Spleen (tissue), 11 donors: ENCODE measurements at regions not wholly inside any gene's neighbourhood (a gene's known extent, or its start where the extent isn't known, plus 50 kb on each side); places are given as distances from the start of the nearest gene placed in this dataset.

ENCODE experiments used
- DNase-seq: peaks from one replicate; pipeline ENCODE4 v3.0.0-alpha.2; 2020
- H3K27ac ChIP-seq, 8 donors: fragments of 200-600 bp; sonication (generic) in 7 of 8; 1 replicate in 4 of 8; 2 replicates in 4 of 8; pipeline versions ENCODE4 v1.5.0 to v1.8.0; 2016 to 2021; ENCODE audit warnings: inconsistent platforms in 4 of 8, mild to moderate bottlenecking in 4 of 8, moderate library complexity in 1 of 8
- H3K27me3 ChIP-seq, 7 donors: fragments of 200-600 bp; sonication (generic) in 6 of 7; replicated peaks in 1 of 7; 1 replicate in 4 of 7; 2 replicates in 3 of 7; pipeline versions ENCODE4 v1.5.0 to v1.8.0; 2016 to 2021; ENCODE audit warnings: inconsistent platforms in 3 of 7, mild to moderate bottlenecking in 1 of 7
- H3K36me3 ChIP-seq, 6 donors: fragments of 200-600 bp; sonication (generic) in 5 of 6; 1 replicate in 4 of 6; 2 replicates in 2 of 6; pipeline versions ENCODE4 v1.5.0 to v1.8.0; 2016 to 2021; ENCODE audit warnings: inconsistent platforms in 2 of 6
- H3K4me1 ChIP-seq, 6 donors: fragments of 200-600 bp; sonication (generic) in 5 of 6; 1 replicate in 3 of 6; 2 replicates in 3 of 6; pipeline versions ENCODE4 v1.5.0 to v1.8.0; 2016 to 2021; ENCODE audit warnings: inconsistent platforms in 3 of 6
- H3K4me3 ChIP-seq, 8 donors: fragments of 200-600 bp; sonication (generic) in 7 of 8; 1 replicate in 4 of 8; 2 replicates in 4 of 8; pipeline versions ENCODE4 v1.5.0 to v1.8.0; 2016 to 2021; ENCODE audit warnings: inconsistent platforms in 4 of 8, mild to moderate bottlenecking in 4 of 8, moderate library complexity in 2 of 8
- H3K9me3 ChIP-seq, 8 donors: fragments of 200-600 bp; sonication (generic) in 7 of 8; 1 replicate in 4 of 8; 2 replicates in 4 of 8; pipeline versions ENCODE4 v1.5.0 to v1.8.0; 2016 to 2021; ENCODE audit warnings: inconsistent platforms in 4 of 8
- POLR2A ChIP-seq, 3 donors: fragments of 450-650 bp; IDR thresholded peaks; one replicate each; pipeline ENCODE4 v1.5.1; 2017; ENCODE audit warnings: antibody characterized with exemption in 3 of 3, mild to moderate bottlenecking in 1 of 3
- POLR2AphosphoS5 ChIP-seq, 3 donors: sonication (generic); formaldehyde crosslinking; IDR thresholded peaks; one replicate each; pipeline ENCODE4 v1.5.1; 2017; ENCODE audit warnings: antibody characterized with exemption in 3 of 3
- WGBS, 5 donors: extraction: QIAGEN DNeasy Blood & Tissue Kit in 3 of 5; methylation state at CpG; one replicate each; pipeline versions ENCODE4 v1.1.5 to v1.1.7; 2013 to 2018; 5-methylcytosine and 5-hydroxymethylcytosine counted together
- intact Hi-C: fragments of 100-400 bp; cut with DNase I; formaldehyde crosslinking; loops from one replicate; pipeline ENCODE4 v1.15.0; 2023; ENCODE audit warnings: low total_unique reads
- TF ChIP-seq, protein P1 (sequence below), 11 experiments: fragments of 200-600 bp in 7 of 11; fragments of 450-650 bp in 4 of 11; sonication (generic) in 4 of 11; IDR thresholded peaks in 8 of 11; conservative IDR thresholded peaks in 3 of 11; 1 replicate in 7 of 11; 2 replicates in 4 of 11; pipeline versions ENCODE4 v1.4.0 to v1.8.0; 2016 to 2021; ENCODE audit warnings: antibody characterized with exemption in 11 of 11, inconsistent platforms in 4 of 11, mild to moderate bottlenecking in 1 of 11
- donor health status: healthy with polysubstance abuse.
- donor health status: DM: no; HTN: no; CAD: no; lungs with moderate emphysema.
- donor health status: DM: no; HTN: no; CAD: no.
- donor health status: Bipolar disorder and iron deficiency.
- donor health status: healthy.
- donor health status: DM: no; HTN: no; CAD: no.
- donor health status: DM: yes; HTN: yes; CAD: no.

DNA sequence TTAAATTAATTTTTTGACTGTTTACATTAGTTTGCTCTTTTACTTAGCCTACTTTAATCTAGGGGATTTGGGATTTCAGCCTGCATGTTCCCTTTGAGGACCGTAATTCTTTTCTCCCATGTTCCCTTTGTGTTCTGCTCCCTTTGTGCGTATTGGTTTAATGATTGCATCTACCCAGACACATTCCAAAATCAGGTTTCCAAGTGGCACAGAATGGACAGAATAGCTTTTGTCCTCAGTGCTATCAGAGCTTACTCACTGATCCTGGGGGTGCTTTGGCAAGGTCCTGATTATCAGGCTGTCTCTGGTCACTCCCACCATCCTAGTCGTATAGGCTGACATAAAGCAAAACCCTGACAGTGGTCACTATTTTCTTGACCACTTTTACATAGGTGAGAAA is 867.5 kb downstream of the TSN start:
- H3K4me3 ChIP-seq, result no peak overlapping the region
- TF ChIP-seq, protein P1, sequence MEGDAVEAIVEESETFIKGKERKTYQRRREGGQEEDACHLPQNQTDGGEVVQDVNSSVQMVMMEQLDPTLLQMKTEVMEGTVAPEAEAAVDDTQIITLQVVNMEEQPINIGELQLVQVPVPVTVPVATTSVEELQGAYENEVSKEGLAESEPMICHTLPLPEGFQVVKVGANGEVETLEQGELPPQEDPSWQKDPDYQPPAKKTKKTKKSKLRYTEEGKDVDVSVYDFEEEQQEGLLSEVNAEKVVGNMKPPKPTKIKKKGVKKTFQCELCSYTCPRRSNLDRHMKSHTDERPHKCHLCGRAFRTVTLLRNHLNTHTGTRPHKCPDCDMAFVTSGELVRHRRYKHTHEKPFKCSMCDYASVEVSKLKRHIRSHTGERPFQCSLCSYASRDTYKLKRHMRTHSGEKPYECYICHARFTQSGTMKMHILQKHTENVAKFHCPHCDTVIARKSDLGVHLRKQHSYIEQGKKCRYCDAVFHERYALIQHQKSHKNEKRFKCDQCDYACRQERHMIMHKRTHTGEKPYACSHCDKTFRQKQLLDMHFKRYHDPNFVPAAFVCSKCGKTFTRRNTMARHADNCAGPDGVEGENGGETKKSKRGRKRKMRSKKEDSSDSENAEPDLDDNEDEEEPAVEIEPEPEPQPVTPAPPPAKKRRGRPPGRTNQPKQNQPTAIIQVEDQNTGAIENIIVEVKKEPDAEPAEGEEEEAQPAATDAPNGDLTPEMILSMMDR (IDR thresholded peaks at IDR 0.05 in 8 of 11, conservative IDR thresholded peaks at IDR 0.05 in 3 of 11), result no peak
- TF ChIP-seq POLR2AphosphoS5 (IDR thresholded peaks at IDR 0.05) (no peak), POLR2A (IDR thresholded peaks at IDR 0.05) (no peak)
- H3K27me3 ChIP-seq, result no peaks in the 10 kb centered on the region
- H3K27ac ChIP-seq, result no peak overlapping the region
- no peak for DNase-seq
- 32 to 92% (median 57%) methylated on average over 3 of the region's 3 CpGs for WGBS, 5 donors
- H3K9me3 ChIP-seq, result peaks cover 0 to 29% (median 18%) of the 10 kb centered on the region in 8 donors
- intact Hi-C loops, result no loop called here
- H3K36me3 ChIP-seq, result no peaks in the 10 kb centered on the region
- no peaks in the 10 kb centered on the region for H3K4me1 ChIP-seq

DNA sequence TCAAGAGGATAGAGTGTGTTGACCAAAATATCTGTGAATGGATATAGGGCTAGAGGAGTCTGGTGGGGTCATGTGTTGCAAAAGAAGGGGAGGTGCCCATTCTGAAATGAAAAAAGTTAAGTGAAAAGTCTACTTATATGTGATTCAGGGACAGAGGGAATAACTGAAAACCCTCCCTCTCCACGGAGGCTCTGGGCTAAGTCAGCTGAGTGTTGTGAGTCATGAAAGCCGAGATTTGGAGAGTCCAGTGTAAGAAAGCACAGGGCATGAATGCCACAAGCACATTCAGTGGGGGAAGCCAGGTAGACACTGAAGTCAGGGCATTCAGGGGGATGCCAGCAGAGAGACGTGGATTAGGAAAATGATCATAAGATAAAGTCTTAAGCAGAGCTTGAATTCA is 871.9 kb downstream of the TSN start:
- intact Hi-C loops, result no loop called here
- DNase-seq, result no peak
- Histone ChIP-seq H3K4me3 (no peak overlapping the region), H3K4me1 (no peaks in the 10 kb centered on the region), H3K27ac (no peak overlapping the region), H3K27me3 (no peaks in the 10 kb centered on the region), H3K9me3 (no peaks in the 10 kb centered on the region), H3K36me3 (no peaks in the 10 kb centered on the region)
- WGBS, 5 donors, result 26 to 80% (median 49%) methylated on average over 3 of the region's 3 CpGs
- TF ChIP-seq POLR2AphosphoS5 (IDR thresholded peaks at IDR 0.05) (no peak), POLR2A (IDR thresholded peaks at IDR 0.05) (no peak)
- TF ChIP-seq, protein P1 (IDR thresholded peaks at IDR 0.05 in 8 of 11, conservative IDR thresholded peaks at IDR 0.05 in 3 of 11), result no peak

DNA sequence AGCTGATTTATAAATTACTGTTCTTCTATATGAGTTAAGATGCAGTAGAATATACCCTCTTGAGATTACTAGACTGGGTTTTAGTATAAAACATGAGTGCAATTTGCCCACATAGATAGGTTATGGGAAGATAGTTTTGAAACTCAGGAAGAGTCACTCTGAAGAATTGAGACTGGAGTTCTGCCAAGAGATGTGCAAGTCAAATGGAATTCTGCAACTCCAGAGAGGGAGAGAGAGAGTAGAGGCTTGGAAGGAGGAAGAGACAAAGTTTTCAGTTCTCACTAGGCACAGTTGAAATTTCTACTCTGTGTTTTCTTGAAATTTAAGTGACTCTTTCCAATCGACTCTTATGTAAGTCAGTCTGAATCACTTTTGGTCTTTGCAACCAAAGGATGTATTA is 878.8 kb downstream of the TSN start:
- H3K4me1 ChIP-seq, result peaks cover 0 to 6% (median 0%) of the 10 kb centered on the region in 6 donors
- 44 to 80% (median 71%) methylated on average over 1 of the region's 1 CpG for WGBS, 5 donors
- H3K9me3 ChIP-seq, result peaks cover 0 to 6% (median 0%) of the 10 kb centered on the region in 8 donors
- DNase-seq, result no peak
- no peaks in the 10 kb centered on the region for H3K36me3 ChIP-seq
- no peak overlapping the region for H3K4me3 ChIP-seq
- TF ChIP-seq, protein P1 (IDR thresholded peaks at IDR 0.05 in 8 of 11, conservative IDR thresholded peaks at IDR 0.05 in 3 of 11), result no peak
- TF ChIP-seq POLR2A (IDR thresholded peaks at IDR 0.05), result no peak
- TF ChIP-seq POLR2AphosphoS5 (IDR thresholded peaks at IDR 0.05), result no peak
- no peaks in the 10 kb centered on the region for H3K27me3 ChIP-seq
- intact Hi-C loops, result no loop called here
- no peak overlapping the region for H3K27ac ChIP-seq

DNA sequence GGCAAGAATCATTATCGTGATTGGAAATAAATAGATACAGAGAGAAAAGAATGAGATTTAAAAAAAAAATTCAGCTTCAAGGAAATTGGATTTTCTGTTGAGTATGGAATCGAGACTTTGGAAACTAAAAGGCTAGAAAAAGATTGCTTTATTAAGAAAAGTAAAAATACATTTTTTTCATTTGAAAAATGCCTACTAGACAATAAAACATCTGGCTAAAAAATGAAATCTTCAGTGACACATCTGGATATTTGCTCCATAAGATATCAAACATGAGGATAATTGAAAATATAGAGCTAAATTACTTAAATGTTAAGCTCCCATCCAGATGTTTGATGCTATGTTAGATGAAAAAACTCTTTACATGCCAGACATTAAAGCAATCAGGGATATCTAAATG is 879.5 kb downstream of the TSN start:
- no peaks in the 10 kb centered on the region for H3K36me3 ChIP-seq
- peaks cover 0 to 6% (median 0%) of the 10 kb centered on the region in 8 donors for H3K9me3 ChIP-seq
- TF ChIP-seq, protein P1 (IDR thresholded peaks at IDR 0.05 in 8 of 11, conservative IDR thresholded peaks at IDR 0.05 in 3 of 11), result no peak
- TF ChIP-seq POLR2A (IDR thresholded peaks at IDR 0.05) (no peak), POLR2AphosphoS5 (IDR thresholded peaks at IDR 0.05) (no peak)
- WGBS, 5 donors, result 57 to 84% (median 83%) methylated on average over 2 of the region's 2 CpGs
- peaks cover 0 to 6% (median 0%) of the 10 kb centered on the region in 6 donors for H3K4me1 ChIP-seq
- H3K27ac ChIP-seq, result no peak overlapping the region
- DNase-seq, result no peak
- H3K4me3 ChIP-seq, result no peak overlapping the region
- no peaks in the 10 kb centered on the region for H3K27me3 ChIP-seq
- intact Hi-C loops, result no loop called here
